ENCODE measurements at regions not wholly inside any gene's neighbourhood (a gene's known extent, or its start where the extent isn't known, plus 50 kb on each side); places are given as distances from the start of the nearest gene placed in this dataset.

GRCh38 chr6:54026652-54027400, 84.4 kb upstream of the MLIP start:
- no peak overlapping the region for H2BK20ac ChIP-seq (ENCODE audit: low read depth, low read length)
- in situ Hi-C loops (cut with MboI; ENCODE audit: low sequenced_read_pairs), result no loop called here
- no peak overlapping the region for H4K8ac ChIP-seq (ENCODE audit: low read depth in 2 of 2, low read length in 2 of 2)
- no peaks in the 10 kb centered on the region for H3K27me3 ChIP-seq (ENCODE audit: control insufficient read depth, insufficient read depth, low read length)
- no peak overlapping the region for H2BK5ac ChIP-seq (ENCODE audit: low read depth, low read length, poor library complexity, severe bottlenecking)
- no peak overlapping the region for H3K56ac ChIP-seq (ENCODE audit: extremely low read depth, insufficient read depth, low read length)
- no peaks in the 10 kb centered on the region for H3K9me3 ChIP-seq (ENCODE audit: control insufficient read depth, insufficient read depth, low read length)
- no peak overlapping the region for H3K27ac ChIP-seq (ENCODE audit: insufficient read depth, low read length)
- H3K4me2 ChIP-seq (ENCODE audit: low read depth, low read length), result no peak overlapping the region
- no TSS peak for BruUV-seq (replicated peaks)
- H3K9me1 ChIP-seq (ENCODE audit: insufficient read depth, low read length), result peaks cover 4% of the 10 kb centered on the region; the same call in 1 of the 2 replicates
- dilution Hi-C loops (cut with HindIII; ENCODE audit: low sequenced_read_pairs, unreplicated experiment), result no loop called here
- no peak overlapping the region for H3K4me3 ChIP-seq (ENCODE audit: insufficient read depth, low read depth, low read length)
- TF ChIP-seq ELK1 (IDR thresholded peaks at IDR 0.05; ENCODE audit: borderline replicate concordance, low read depth, low read length) (no peak), MXI1 (IDR thresholded peaks at IDR 0.05; ENCODE audit: borderline replicate concordance, low read depth, low read length) (no peak), FOS (IDR thresholded peaks at IDR 0.05; ENCODE audit: low read depth, low read length) (no peak), SMC3 (IDR thresholded peaks at IDR 0.05; ENCODE audit: low read depth, low read length) (no peak), RCOR1 (IDR thresholded peaks at IDR 0.05; ENCODE audit: insufficient replicate concordance, low read length) (no peak), CEBPB (IDR thresholded peaks at IDR 0.05; ENCODE audit: low read depth, low read length) (peak; percentile 54), CHD1 (IDR thresholded peaks at IDR 0.05; ENCODE audit: low read depth, low read length) (no peak)
- TF ChIP-seq, protein P1, sequence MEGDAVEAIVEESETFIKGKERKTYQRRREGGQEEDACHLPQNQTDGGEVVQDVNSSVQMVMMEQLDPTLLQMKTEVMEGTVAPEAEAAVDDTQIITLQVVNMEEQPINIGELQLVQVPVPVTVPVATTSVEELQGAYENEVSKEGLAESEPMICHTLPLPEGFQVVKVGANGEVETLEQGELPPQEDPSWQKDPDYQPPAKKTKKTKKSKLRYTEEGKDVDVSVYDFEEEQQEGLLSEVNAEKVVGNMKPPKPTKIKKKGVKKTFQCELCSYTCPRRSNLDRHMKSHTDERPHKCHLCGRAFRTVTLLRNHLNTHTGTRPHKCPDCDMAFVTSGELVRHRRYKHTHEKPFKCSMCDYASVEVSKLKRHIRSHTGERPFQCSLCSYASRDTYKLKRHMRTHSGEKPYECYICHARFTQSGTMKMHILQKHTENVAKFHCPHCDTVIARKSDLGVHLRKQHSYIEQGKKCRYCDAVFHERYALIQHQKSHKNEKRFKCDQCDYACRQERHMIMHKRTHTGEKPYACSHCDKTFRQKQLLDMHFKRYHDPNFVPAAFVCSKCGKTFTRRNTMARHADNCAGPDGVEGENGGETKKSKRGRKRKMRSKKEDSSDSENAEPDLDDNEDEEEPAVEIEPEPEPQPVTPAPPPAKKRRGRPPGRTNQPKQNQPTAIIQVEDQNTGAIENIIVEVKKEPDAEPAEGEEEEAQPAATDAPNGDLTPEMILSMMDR (conservative IDR thresholded peaks at IDR 0.05; ENCODE audit: low read depth, low read length), result no peak
- no peak overlapping the region for H3K4ac ChIP-seq (ENCODE audit: low read depth, low read length)
- DNase-seq (no peak), ATAC-seq (ENCODE audit: low read depth) (no peak)
- H3K18ac ChIP-seq (ENCODE audit: low read depth, low read length), result no peak overlapping the region
- no peak overlapping the region for H3K9ac ChIP-seq (ENCODE audit: low read depth, low read length)
- ChIA-PET CTCF (no interaction called here), POLR2A (ENCODE audit: unreplicated experiment) (no interaction called here)
- no peaks in the 10 kb centered on the region for H4K20me1 ChIP-seq (ENCODE audit: insufficient read depth, low read length)
- H2BK120ac ChIP-seq (ENCODE audit: low read depth, low read length), result no peak overlapping the region
- no peak overlapping the region for H3K23ac ChIP-seq (ENCODE audit: low read depth, low read length)
- no peak overlapping the region for H2AFZ ChIP-seq (replicated peaks; ENCODE audit: low read length, poor library complexity)
- no peak overlapping the region for H4K5ac ChIP-seq (ENCODE audit: low read depth, low read length)
- intact Hi-C loops (cut with micrococcal nuclease), result no loop called here
- H2AK9ac ChIP-seq (replicated peaks; ENCODE audit: low read depth, low read length, poor library complexity), result no peak overlapping the region
- no peaks in the 10 kb centered on the region for H3K36me3 ChIP-seq (ENCODE audit: control insufficient read depth, insufficient read depth, low read length)
- no peak overlapping the region for H2AK5ac ChIP-seq (ENCODE audit: low read depth, low read length)
- H3K14ac ChIP-seq (replicated peaks; ENCODE audit: low read depth, low read length), result no peak overlapping the region
- H3K4me1 ChIP-seq (ENCODE audit: control insufficient read depth, insufficient read depth, low read length), result no peaks in the 10 kb centered on the region
- H4K91ac ChIP-seq (ENCODE audit: insufficient read depth, low read depth, low read length), result no peak overlapping the region
- H3K79me1 ChIP-seq (ENCODE audit: low read depth in 1 of 2, low read length in 2 of 2), result no peaks in the 10 kb centered on the region
- no peak overlapping the region for H2BK15ac ChIP-seq (ENCODE audit: low read depth, low read length)

Data from IMR-90 (cell line).